Nephron (organoid): ENCODE measurements at regions not wholly inside any gene's neighbourhood (a gene's known extent, or its start where the extent isn't known, plus 50 kb on each side); places are given as distances from the start of the nearest gene placed in this dataset.

Experiments used
- H3K27ac Mint-ChIP-seq, 3 experiments: 2 replicates each; pipeline ENCODE4 v1.8.0; 2020; ENCODE audit warnings: mixed read lengths in 3 of 3, mild to moderate bottlenecking in 2 of 3, moderate library complexity in 1 of 3
- H3K27me3 Mint-ChIP-seq: 2 replicates; pipeline ENCODE4 v1.8.0; 2021; ENCODE audit warnings: low read depth, mild to moderate bottlenecking, moderate library complexity, mixed read lengths
- H3K36me3 Mint-ChIP-seq: 2 replicates; pipeline ENCODE4 v1.8.0; 2020; ENCODE audit warnings: low read depth, mixed read lengths
- H3K4me1 Mint-ChIP-seq: 2 replicates; pipeline ENCODE4 v1.8.0; 2020; ENCODE audit warnings: mixed read lengths
- H3K4me3 Mint-ChIP-seq, 3 experiments: 2 replicates each; pipeline ENCODE4 v1.8.0; 2020; ENCODE audit warnings: mild to moderate bottlenecking in 3 of 3, mixed read lengths in 3 of 3, moderate library complexity in 2 of 3
- H3K9me3 Mint-ChIP-seq: 2 replicates; pipeline ENCODE4 v1.8.0; 2020; ENCODE audit warnings: mixed read lengths
- TF ChIP-seq, protein P1 (sequence below), 3 experiments: fragments of 200-600 bp; sonication (generic); IDR thresholded peaks; one replicate each; pipeline ENCODE4 v1.5.0; 2021; ENCODE audit warnings: antibody characterized with exemption in 3 of 3; ENCODE audit not compliant: unreplicated experiment in 3 of 3

DNA sequence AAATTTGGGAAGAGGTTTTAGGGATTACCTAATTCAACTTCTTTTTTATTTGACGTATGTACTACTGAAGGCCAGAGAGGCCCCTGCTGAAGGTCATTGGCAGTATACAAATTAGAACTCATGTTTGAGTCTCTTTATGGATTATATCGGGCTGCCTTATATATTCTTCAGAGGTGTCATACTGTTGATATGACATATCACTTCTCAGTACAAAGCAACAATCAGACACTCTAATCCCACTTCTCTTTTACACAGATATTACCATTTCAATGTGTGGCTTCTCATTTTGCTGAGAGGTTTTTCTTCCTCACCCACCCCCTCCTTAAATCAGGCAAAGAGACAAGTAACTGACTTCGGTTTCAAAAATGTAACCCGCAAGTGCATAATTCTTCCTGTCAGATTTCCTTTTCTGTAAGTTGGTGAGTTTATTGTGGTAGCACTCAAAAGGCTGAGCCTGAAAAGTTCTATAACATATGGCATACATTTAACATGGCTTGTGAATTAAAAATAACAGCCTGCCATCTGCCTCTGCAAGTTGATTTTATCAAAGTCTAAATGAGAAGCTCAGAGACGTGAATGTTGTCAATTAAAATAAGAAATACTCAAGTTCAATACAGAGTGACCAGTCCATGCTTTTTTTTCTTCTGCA lies 163.6 kb upstream of the RORB start:
- H3K27me3 Mint-ChIP-seq = no peaks in the 10 kb centered on the region
- H3K36me3 Mint-ChIP-seq = no peaks in the 10 kb centered on the region
- H3K27ac Mint-ChIP-seq = no peak overlapping the region
- no peaks in the 10 kb centered on the region for H3K9me3 Mint-ChIP-seq
- no peak overlapping the region for H3K4me3 Mint-ChIP-seq
- TF ChIP-seq, protein P1, sequence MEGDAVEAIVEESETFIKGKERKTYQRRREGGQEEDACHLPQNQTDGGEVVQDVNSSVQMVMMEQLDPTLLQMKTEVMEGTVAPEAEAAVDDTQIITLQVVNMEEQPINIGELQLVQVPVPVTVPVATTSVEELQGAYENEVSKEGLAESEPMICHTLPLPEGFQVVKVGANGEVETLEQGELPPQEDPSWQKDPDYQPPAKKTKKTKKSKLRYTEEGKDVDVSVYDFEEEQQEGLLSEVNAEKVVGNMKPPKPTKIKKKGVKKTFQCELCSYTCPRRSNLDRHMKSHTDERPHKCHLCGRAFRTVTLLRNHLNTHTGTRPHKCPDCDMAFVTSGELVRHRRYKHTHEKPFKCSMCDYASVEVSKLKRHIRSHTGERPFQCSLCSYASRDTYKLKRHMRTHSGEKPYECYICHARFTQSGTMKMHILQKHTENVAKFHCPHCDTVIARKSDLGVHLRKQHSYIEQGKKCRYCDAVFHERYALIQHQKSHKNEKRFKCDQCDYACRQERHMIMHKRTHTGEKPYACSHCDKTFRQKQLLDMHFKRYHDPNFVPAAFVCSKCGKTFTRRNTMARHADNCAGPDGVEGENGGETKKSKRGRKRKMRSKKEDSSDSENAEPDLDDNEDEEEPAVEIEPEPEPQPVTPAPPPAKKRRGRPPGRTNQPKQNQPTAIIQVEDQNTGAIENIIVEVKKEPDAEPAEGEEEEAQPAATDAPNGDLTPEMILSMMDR (IDR thresholded peaks at IDR 0.05; ENCODE audit: unreplicated experiment in 3 of 3) = no peak
- no peaks in the 10 kb centered on the region for H3K4me1 Mint-ChIP-seq

DNA sequence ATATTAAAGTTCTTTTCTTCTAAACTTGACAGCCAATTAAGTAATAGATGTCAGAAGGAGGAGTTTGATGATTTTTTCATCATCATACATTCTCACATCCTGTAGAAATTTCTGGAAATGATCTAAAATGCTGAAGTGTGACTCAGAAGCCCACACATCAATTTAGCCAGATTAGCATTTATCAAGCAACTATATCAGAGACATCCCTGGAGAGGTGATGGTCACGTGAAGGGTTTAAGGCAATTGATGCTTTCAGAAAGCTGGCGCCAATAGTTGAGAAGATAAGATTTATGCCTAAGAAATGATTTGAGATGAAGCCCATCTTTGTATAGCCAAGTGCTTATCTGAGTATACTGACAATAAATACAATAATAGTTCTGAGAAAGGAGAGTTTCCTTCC lies 162.9 kb upstream of the RORB start:
- no peaks in the 10 kb centered on the region for H3K27me3 Mint-ChIP-seq
- H3K4me3 Mint-ChIP-seq = no peak overlapping the region
- no peaks in the 10 kb centered on the region for H3K9me3 Mint-ChIP-seq
- H3K4me1 Mint-ChIP-seq = no peaks in the 10 kb centered on the region
- no peak overlapping the region for H3K27ac Mint-ChIP-seq
- H3K36me3 Mint-ChIP-seq = no peaks in the 10 kb centered on the region
- TF ChIP-seq, protein P1 (IDR thresholded peaks at IDR 0.05; ENCODE audit: unreplicated experiment in 3 of 3) = no peak

DNA sequence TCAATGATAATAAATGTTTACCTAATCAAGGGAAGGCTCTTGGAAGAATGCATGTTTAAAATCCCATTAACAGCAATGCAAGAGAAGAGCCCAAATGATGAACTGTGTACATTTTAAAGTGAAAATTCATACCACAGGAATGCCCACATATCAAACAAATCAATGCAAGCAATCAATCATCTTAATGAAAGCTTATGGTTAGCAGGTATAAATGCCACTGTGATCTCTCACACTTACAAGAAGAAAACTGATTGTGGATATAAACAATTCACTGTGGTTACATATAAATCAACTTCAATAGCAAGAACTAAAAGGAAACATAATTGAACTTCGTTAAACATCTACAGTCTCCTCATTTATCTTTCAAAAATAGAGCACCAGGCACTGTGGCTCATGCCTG lies 161.0 kb upstream of the RORB start:
- Mint-ChIP-seq H3K36me3 (no peaks in the 10 kb centered on the region), H3K4me1 (no peaks in the 10 kb centered on the region), H3K27ac (no peak overlapping the region), H3K27me3 (no peaks in the 10 kb centered on the region), H3K4me3 (no peak overlapping the region), H3K9me3 (no peaks in the 10 kb centered on the region)
- TF ChIP-seq, protein P1 (IDR thresholded peaks at IDR 0.05; ENCODE audit: unreplicated experiment in 3 of 3) = no peak

DNA sequence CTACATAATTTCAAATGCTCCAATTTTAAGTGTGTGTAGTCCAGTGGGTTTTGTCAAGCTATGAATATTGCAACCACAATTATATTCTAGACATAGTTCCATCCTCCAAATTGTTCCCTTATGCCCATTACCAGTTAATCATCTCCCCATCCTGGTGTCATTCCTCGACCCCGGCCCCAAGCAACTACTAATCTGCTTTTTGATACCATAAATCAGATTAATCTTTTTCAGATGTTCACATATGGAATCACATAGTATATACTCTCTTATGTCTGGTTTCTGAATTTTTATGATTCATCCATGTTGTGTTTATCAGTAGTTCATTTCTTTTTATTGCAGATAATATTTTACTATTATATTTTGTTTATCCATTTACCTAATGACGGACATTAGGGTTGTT lies 148.4 kb upstream of the RORB start:
- Mint-ChIP-seq H3K4me3 (no peak overlapping the region), H3K4me1 (no peaks in the 10 kb centered on the region), H3K9me3 (no peaks in the 10 kb centered on the region), H3K27me3 (no peaks in the 10 kb centered on the region), H3K27ac (no peak overlapping the region), H3K36me3 (no peaks in the 10 kb centered on the region)
- TF ChIP-seq, protein P1 (IDR thresholded peaks at IDR 0.05; ENCODE audit: unreplicated experiment in 3 of 3) = no peak

DNA sequence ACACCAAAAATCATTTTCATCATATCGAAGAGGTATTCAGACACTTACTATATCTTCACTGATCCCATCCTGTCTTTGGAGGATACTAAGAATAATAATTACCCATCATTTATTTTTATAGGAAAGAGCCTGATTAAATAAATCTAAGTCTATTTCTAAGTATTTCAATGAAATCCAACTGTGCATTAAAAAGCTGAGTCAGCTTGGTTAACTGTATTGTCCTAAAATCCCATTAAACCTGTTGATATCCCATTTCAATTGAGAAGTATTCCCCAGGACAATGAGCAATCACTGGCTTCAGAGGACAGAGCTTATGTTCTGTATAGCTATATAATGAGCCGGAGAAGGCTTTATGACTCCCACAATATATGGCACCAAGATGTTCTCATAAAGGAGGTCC lies 142.0 kb upstream of the RORB start:
- H3K9me3 Mint-ChIP-seq = no peaks in the 10 kb centered on the region
- no peaks in the 10 kb centered on the region for H3K36me3 Mint-ChIP-seq
- no peaks in the 10 kb centered on the region for H3K4me1 Mint-ChIP-seq
- TF ChIP-seq, protein P1 (IDR thresholded peaks at IDR 0.05; ENCODE audit: unreplicated experiment in 3 of 3) = no peak
- H3K27ac Mint-ChIP-seq = no peak overlapping the region
- no peak overlapping the region for H3K4me3 Mint-ChIP-seq
- no peaks in the 10 kb centered on the region for H3K27me3 Mint-ChIP-seq

DNA sequence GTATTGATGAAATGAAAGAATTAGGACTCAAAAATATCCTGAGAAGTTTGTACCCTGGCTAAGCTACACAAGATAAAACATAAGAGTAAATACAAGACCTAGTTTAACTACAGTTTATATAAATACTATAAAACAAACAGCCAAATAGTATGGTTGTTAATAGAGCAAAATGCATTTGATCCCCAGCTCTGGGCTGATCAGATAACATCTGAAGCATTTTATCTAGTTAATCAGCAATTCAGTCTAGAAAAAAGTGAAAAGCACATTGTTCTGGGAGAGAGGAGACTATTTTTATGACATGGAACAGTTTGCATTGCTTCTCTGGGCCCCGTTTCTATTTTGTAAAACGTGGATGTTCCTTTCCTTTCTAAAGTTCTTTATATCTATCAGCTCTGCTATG lies 139.6 kb upstream of the RORB start:
- TF ChIP-seq, protein P1 (IDR thresholded peaks at IDR 0.05; ENCODE audit: unreplicated experiment in 3 of 3) = no peak
- H3K36me3 Mint-ChIP-seq = no peaks in the 10 kb centered on the region
- H3K4me1 Mint-ChIP-seq = no peaks in the 10 kb centered on the region
- no peaks in the 10 kb centered on the region for H3K27me3 Mint-ChIP-seq
- no peak overlapping the region for H3K27ac Mint-ChIP-seq
- no peak overlapping the region for H3K4me3 Mint-ChIP-seq
- no peaks in the 10 kb centered on the region for H3K9me3 Mint-ChIP-seq
